ENCODE measurements at regions not wholly inside any gene's neighbourhood (a gene's known extent, or its start where the extent isn't known, plus 50 kb on each side); places are given as distances from the start of the nearest gene placed in this dataset.
A peak's percentile ranks its signal among the peaks of the same experiment; 100 is the strongest.

GRCh38 chr6:14440940-14441781 lies 323.6 kb downstream of the CD83 start:
- TF ChIP-seq POLR2A (IDR thresholded peaks at IDR 0.05) (no peak), CTCF (IDR thresholded peaks at IDR 0.05) (no peak), POLR2AphosphoS5 (IDR thresholded peaks at IDR 0.05; ENCODE audit: insufficient read depth in 1 of 2, low read depth in 1 of 2) (peak in 1 of 2 donors; percentile 19)
